Mesodermal cell (in vitro differentiated cells): ENCODE measurements at regions not wholly inside any gene's neighbourhood (a gene's known extent, or its start where the extent isn't known, plus 50 kb on each side); places are given as distances from the start of the nearest gene placed in this dataset.
"Not testable (repeated sequence)": the region's sequence is repeated elsewhere in the genome, so short reads cannot be mapped to it uniquely, and the experiment has no call there.

ENCODE experiments used
- H3K27ac ChIP-seq: 2 replicates; pipeline ENCODE4 v1.7.0; 2013; ENCODE audit warnings: mild to moderate bottlenecking, low read depth, low read length, moderate library complexity; ENCODE audit not compliant: severe bottlenecking
- H3K36me3 ChIP-seq: 2 replicates; pipeline ENCODE4 v1.7.1; 2013; ENCODE audit warnings: mild to moderate bottlenecking, low read length, moderate library complexity; ENCODE audit not compliant: control insufficient read depth, insufficient read depth
- H3K4me1 ChIP-seq: one replicate; pipeline ENCODE4 v1.7.1; 2013; ENCODE audit warnings: mild to moderate bottlenecking, low read length; ENCODE audit not compliant: insufficient read depth, control insufficient read depth, poor library complexity, severe bottlenecking
- H3K4me3 ChIP-seq: 2 replicates; pipeline ENCODE4 v1.7.0; 2013; ENCODE audit warnings: low read length, control low read depth, mild to moderate bottlenecking; ENCODE audit not compliant: insufficient read depth, poor library complexity, severe bottlenecking; ENCODE audit errors: extremely low read depth
- H3K9me3 ChIP-seq: 2 replicates; pipeline ENCODE4 v1.7.1; 2013; ENCODE audit warnings: mild to moderate bottlenecking, low read length, moderate library complexity; ENCODE audit not compliant: control insufficient read depth
- WGBS, 2 experiments: methylation state at CpG; one replicate each; pipeline ENCODE4 v1.1.5; 2013; ENCODE audit warnings: missing lambda C conversion rate in 2 of 2; ENCODE audit not compliant: insufficient coverage in 2 of 2; 5-methylcytosine and 5-hydroxymethylcytosine counted together

DNA sequence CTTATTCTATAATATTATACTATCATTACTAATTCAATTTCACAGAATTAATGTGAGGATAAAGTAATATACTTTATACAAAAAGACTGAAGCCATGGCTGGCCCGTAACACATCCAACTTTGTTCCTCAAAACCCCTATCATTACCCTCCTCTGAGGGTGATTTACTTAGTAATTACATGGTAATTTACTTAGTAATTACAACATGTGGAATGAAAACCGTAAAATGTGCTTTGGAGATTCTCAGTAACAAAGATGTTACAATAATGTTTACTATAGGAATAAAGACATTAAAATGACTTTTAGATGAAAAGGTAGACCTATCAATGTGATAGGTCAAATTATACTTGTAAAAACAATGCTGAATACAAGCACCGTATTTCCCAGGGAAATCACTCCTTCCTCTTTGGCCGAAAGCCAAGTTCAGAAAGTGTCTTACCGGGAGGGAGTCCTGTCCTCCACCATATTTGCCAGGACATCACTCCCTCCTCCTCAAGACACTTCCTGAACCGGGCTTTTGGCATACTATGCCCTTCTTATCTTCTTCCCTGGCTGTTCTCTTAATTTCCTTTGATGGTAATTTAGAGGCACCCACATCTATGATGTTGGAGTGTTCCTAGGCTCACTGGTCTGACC, 1047.8 kb downstream of the SOCS6 start:
- H3K9me3 ChIP-seq: peaks cover 16% of the 10 kb centered on the region
- H3K36me3 ChIP-seq: no peaks in the 10 kb centered on the region
- no peaks in the 10 kb centered on the region for H3K4me1 ChIP-seq
- H3K27ac ChIP-seq: no peak overlapping the region
- no peak overlapping the region for H3K4me3 ChIP-seq
- 68 to 83% methylated on average over 3 to 4 of the region's 6 CpGs for WGBS, 2 experiments

- Histone ChIP-seq H3K27ac (no peak overlapping the region), H3K4me1 (no peaks in the 10 kb centered on the region), H3K9me3 (peaks cover 37% of the 10 kb centered on the region), H3K4me3 (no peak overlapping the region), H3K36me3 (no peaks in the 10 kb centered on the region)
- no CpG with 5 or more reads among the region's 2 CpGs for WGBS, 2 experiments
Measured at GRCh38 chr18:71329563-71329962, 1040.7 kb downstream of the SOCS6 start.

DNA sequence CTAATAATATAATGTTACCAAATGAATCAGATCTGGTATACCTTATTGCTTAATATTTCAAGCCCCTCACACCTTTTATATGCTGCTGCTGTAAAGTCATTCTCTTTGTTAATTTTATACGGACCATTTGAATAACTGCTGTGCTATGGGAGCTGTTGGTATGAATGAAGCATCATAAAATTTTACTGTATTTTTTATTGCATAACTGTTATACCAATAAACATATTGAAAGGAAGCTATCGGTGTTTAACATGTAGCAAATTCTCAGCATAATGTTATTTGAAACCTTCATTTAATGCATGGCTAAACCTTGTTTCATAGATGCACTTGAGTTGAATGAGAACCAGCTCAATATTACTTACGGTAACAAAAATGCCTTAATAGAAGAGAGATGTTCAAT, 1040.3 kb downstream of the SOCS6 start:
- WGBS, 2 experiments: 100% methylated on average over 1 of the region's 3 CpGs; no CpG with 5 or more reads in 1 of the 2 experiments
- Histone ChIP-seq H3K9me3 (peaks cover 40% of the 10 kb centered on the region), H3K4me1 (no peaks in the 10 kb centered on the region), H3K27ac (no peak overlapping the region), H3K4me3 (no peak overlapping the region), H3K36me3 (no peaks in the 10 kb centered on the region)

- Histone ChIP-seq H3K9me3 (peaks cover 37% of the 10 kb centered on the region), H3K36me3 (no peaks in the 10 kb centered on the region), H3K4me3 (no peak overlapping the region), H3K27ac (no peak overlapping the region), H3K4me1 (no peaks in the 10 kb centered on the region)
- WGBS, 2 experiments: 0% methylated on average over 1 of the region's 1 CpG; no CpG with 5 or more reads in 1 of the 2 experiments
Measured at GRCh38 chr18:71327850-71328249, 1039.0 kb downstream of the SOCS6 start.

DNA sequence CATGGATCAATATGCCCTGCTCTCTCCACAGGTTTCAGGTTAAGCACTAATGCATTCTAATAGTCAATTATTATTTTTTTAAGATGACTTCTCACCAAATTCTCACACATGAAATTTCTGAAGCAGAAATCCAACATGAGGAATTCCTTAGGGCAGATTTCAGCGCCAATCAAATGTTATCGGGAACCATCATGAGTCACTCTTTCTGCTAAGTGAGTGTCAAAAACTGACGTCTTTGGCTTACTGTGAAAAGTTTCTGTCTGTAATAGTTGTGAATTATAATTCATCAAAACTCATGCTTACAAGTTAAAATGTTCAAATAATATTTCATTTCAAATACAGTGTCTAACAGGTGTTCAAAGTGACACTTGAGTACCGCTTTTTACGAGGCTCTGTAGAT, 1038.6 kb downstream of the SOCS6 start:
- Histone ChIP-seq H3K27ac (no peak overlapping the region), H3K36me3 (no peaks in the 10 kb centered on the region), H3K4me1 (no peaks in the 10 kb centered on the region), H3K9me3 (peaks cover 36% of the 10 kb centered on the region), H3K4me3 (no peak overlapping the region)
- WGBS, 2 experiments: 73% methylated on average over 2 of the region's 5 CpGs; no CpG with 5 or more reads in 1 of the 2 experiments

GRCh38 chr18:71326826-71327225, 1038.0 kb downstream of the SOCS6 start:
- 25 to 49% methylated on average over 2 to 3 of the region's 3 CpGs for WGBS, 2 experiments
- Histone ChIP-seq H3K4me1 (no peaks in the 10 kb centered on the region), H3K27ac (no peak overlapping the region), H3K9me3 (peaks cover 36% of the 10 kb centered on the region), H3K4me3 (no peak overlapping the region), H3K36me3 (no peaks in the 10 kb centered on the region)

DNA sequence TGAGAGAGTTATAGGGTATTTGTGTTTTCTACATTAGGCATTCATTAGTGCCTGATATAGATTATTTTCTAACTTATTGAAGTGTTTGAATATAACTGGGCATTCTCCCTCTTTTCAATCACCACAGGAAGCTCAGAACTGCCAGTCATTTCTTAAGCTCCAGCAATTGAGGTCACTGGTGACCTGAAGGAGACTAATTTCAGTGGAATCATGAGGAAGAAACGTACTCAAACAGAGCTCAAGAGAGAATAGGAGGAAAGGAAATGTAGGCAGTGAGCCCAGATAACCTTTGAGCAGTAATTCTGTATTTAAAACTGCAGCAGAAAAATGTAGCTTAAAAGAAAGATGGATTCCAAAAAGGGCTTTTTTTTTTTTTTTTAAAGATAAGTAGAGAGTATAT, 1035.5 kb downstream of the SOCS6 start:
- peaks cover 45% of the 10 kb centered on the region for H3K9me3 ChIP-seq
- 33 to 38% methylated on average over 1 of the region's 1 CpG for WGBS, 2 experiments

DNA sequence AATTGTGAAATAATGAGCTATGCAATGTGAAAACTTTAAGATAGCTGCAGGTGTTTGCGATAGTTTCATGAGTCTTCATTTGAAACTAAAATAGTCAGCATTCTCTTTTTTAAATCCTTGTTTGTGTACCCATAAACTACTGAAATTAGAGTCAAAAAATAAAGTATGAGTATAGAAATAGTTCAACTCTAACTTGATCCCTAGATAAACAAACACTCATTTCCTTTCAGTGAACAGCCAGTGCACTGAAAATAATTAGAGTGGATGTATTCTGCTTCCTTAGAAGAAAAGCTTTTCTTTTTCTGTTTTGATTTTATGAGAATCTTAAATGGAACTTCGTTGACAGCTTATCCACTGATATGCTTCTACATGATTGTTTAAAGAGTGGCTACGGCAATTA, 1033.4 kb downstream of the SOCS6 start:
- WGBS, 2 experiments: no CpG with 5 or more reads among the region's 3 CpGs
- Histone ChIP-seq H3K4me1 (no peaks in the 10 kb centered on the region), H3K9me3 (peaks cover 39% of the 10 kb centered on the region), H3K27ac (no peak overlapping the region), H3K36me3 (no peaks in the 10 kb centered on the region), H3K4me3 (no peak overlapping the region)

More for the DNA sequence above, 1035.5 kb downstream of the SOCS6 start:
- Histone ChIP-seq H3K36me3 (no peaks in the 10 kb centered on the region), H3K4me1 (no peaks in the 10 kb centered on the region), H3K4me3 (no peak overlapping the region), H3K27ac (no peak overlapping the region)

DNA sequence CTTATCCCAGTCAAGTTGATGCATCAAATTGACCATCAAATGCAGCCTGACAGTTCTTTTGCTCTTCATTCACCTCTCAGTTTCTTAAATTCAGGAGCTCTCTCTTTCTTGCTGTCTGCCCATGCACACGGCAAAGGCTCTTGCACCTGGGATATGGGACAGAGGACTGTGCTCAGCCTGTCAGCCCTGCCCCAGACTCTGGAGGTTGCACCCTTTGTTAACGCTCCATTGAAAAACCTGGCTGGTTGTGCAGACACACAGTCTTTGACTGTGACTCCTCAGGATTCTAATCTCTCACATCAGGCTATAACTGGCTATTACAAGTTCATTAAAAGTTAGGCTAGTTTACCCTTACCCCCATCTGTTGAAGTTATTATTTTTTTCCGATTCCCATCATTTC, 1032.5 kb downstream of the SOCS6 start:
- no peaks in the 10 kb centered on the region for H3K4me1 ChIP-seq
- H3K9me3 ChIP-seq: peaks cover 30% of the 10 kb centered on the region
- H3K27ac ChIP-seq: no peak overlapping the region
- H3K4me3 ChIP-seq: no peak overlapping the region
- WGBS, 2 experiments: 73 to 86% methylated on average over 2 to 3 of the region's 3 CpGs
- no peaks in the 10 kb centered on the region for H3K36me3 ChIP-seq

DNA sequence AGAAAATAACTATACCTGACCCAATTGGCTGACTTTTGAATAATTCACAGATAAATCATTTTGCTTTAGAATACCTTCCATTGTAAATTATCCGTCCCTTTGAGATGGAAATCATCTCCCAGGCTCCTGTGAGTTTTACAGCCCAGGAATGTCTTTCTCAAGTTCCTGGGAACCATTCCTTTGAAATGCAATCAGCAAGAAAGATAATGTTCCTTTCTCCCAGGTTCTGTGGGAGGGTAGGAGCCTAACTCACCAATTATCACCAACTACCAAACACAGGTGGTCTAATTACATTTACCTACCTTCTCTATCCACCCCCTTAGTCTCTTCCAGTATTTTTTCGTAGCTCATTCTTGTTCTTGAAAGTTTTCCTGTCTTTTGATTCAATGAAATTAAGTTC, 1016.0 kb downstream of the SOCS6 start:
- WGBS, 2 experiments: 30% methylated on average over 2 of the region's 2 CpGs; no CpG with 5 or more reads in 1 of the 2 experiments
- H3K4me1 ChIP-seq: no peaks in the 10 kb centered on the region

DNA sequence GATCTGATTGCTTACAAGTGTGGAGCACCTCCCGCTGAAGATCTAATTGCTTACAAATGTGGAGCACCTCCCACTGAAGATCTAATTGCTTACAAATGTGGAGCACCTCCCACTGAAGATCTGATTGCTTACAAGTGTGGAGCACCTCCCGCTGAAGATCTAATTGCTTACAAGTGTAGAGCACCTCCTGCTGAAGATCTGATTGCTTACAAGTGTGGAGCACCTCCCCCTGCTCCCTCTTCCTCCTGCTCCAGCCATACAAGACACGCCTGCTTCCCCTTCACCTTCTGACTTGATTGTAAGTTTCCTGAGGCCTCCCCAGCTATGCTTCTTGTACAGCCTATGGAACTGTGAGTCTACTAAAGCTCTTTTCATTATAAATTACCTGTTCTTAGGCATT, 1014.9 kb downstream of the SOCS6 start:
- H3K9me3 ChIP-seq: peaks cover 31% of the 10 kb centered on the region
- H3K27ac ChIP-seq, H3K36me3 ChIP-seq, H3K4me1 ChIP-seq, H3K4me3 ChIP-seq: not testable (repeated sequence)
- WGBS, 2 experiments: 31 to 71% methylated on average over 1 to 2 of the region's 3 CpGs

More for the DNA sequence above, 1016.0 kb downstream of the SOCS6 start:
- H3K36me3 ChIP-seq: no peaks in the 10 kb centered on the region
- no peak overlapping the region for H3K27ac ChIP-seq
- H3K9me3 ChIP-seq: peaks cover 31% of the 10 kb centered on the region
- H3K4me3 ChIP-seq: no peak overlapping the region
